HEK293T (cell line): ENCODE measurements at regions not wholly inside any gene's neighbourhood (a gene's known extent, or its start where the extent isn't known, plus 50 kb on each side); places are given as distances from the start of the nearest gene placed in this dataset.

Experiments
- ARNT ChIP-seq: fragments of 450-650 bp; IDR thresholded peaks from 2 replicates; pipeline ENCODE4 v1.6.1; 2017; ENCODE audit warnings: mild to moderate bottlenecking
- ELF4 ChIP-seq: fragments of 450-650 bp; IDR thresholded peaks from 2 replicates; pipeline ENCODE4 v1.6.1; 2017; ENCODE audit warnings: antibody characterized with exemption
- FOXK2 ChIP-seq: fragments of 450-650 bp; IDR thresholded peaks from 2 replicates; pipeline ENCODE4 v1.6.1; 2016; ENCODE audit warnings: mild to moderate bottlenecking
- FOXM1 ChIP-seq: fragments of 450-650 bp; IDR thresholded peaks from 2 replicates; pipeline ENCODE4 v1.6.1; 2017; ENCODE audit warnings: mild to moderate bottlenecking, borderline replicate concordance
- LEF1 ChIP-seq: fragments of 450-650 bp; IDR thresholded peaks from 2 replicates; pipeline ENCODE4 v1.6.1; 2017; ENCODE audit warnings: mild to moderate bottlenecking, borderline replicate concordance
- SP1 ChIP-seq: fragments of 450-650 bp; IDR thresholded peaks from 2 replicates; pipeline ENCODE4 v1.6.1; 2017
- SUZ12 ChIP-seq: fragments of 450-650 bp; IDR thresholded peaks from 2 replicates; pipeline ENCODE4 v1.6.1; 2016; ENCODE audit warnings: mild to moderate bottlenecking
- TARDBP ChIP-seq: fragments of 450-650 bp; IDR thresholded peaks from 2 replicates; pipeline ENCODE4 v1.6.1; 2016
- ZNF384 ChIP-seq: fragments of 450-650 bp; IDR thresholded peaks from 2 replicates; pipeline ENCODE4 v1.6.1; 2016

- TF ChIP-seq SP1 (no peak), FOXK2 (no peak), SUZ12 (no peak), ELF4 (no peak), TARDBP (no peak), FOXM1 (no peak), ZNF384 (no peak), LEF1 (no peak), ARNT (no peak)
Measured at GRCh38 chr20:24840121-24840713, 108.9 kb upstream of the CST7 start.
